ENCODE measurements at regions not wholly inside any gene's neighbourhood (a gene's known extent, or its start where the extent isn't known, plus 50 kb on each side); places are given as distances from the start of the nearest gene placed in this dataset.

GRCh38 chr1:88376421-88376820 lies 307.7 kb upstream of the PKN2 start:
- no peak for DNase-seq (ENCODE audit: low read depth in 2 of 2)
- no peak overlapping the region for H2AFZ ChIP-seq (ENCODE audit: low read length)
- no peak overlapping the region for H3K4me2 ChIP-seq (ENCODE audit: extremely low read depth, insufficient read depth, low read length)
- no peaks in the 10 kb centered on the region for H3K79me2 ChIP-seq (ENCODE audit: control insufficient read depth, insufficient read depth, low read length)
- no peak for TF ChIP-seq EZH2 (IDR thresholded peaks at IDR 0.05; ENCODE audit: low read length, missing control alignments)
- TF ChIP-seq CTCF (conservative IDR thresholded peaks at IDR 0.05 in 1 of 2, IDR thresholded peaks at IDR 0.05 in 1 of 2; ENCODE audit: low read depth in 1 of 2, low read length in 2 of 2), result no peak
- no peaks in the 10 kb centered on the region for H3K9me3 ChIP-seq (ENCODE audit: control insufficient read depth, insufficient read depth, low read depth, low read length)
- no peak overlapping the region for H3K27ac ChIP-seq (ENCODE audit: insufficient read depth, low read length)
- no peaks in the 10 kb centered on the region for H4K20me1 ChIP-seq (ENCODE audit: control insufficient read depth, extremely low read depth, insufficient read depth, low read length)
- H3K4me1 ChIP-seq (ENCODE audit: control insufficient read depth, extremely low read depth, insufficient read depth, low read length), result no peaks in the 10 kb centered on the region
- H3K36me3 ChIP-seq (ENCODE audit: control insufficient read depth, insufficient read depth, low read length), result no peaks in the 10 kb centered on the region
- no peak overlapping the region for H3K9ac ChIP-seq (ENCODE audit: insufficient read depth, low read length)
- H3K4me3 ChIP-seq (replicated peaks in 1 of 4; ENCODE audit: control extremely low read depth in 1 of 4, insufficient read depth in 1 of 4, low read depth in 3 of 4, low read length in 4 of 4), result no peak overlapping the region
- H3K27me3 ChIP-seq (ENCODE audit: control insufficient read depth, insufficient read depth, low read length), result no peaks in the 10 kb centered on the region

- Histone ChIP-seq H2AFZ (ENCODE audit: low read length) (no peak overlapping the region), H3K27ac (ENCODE audit: insufficient read depth, low read length) (no peak overlapping the region), H3K9me3 (ENCODE audit: control insufficient read depth, insufficient read depth, low read depth, low read length) (no peaks in the 10 kb centered on the region), H3K4me1 (ENCODE audit: control insufficient read depth, extremely low read depth, insufficient read depth, low read length) (no peaks in the 10 kb centered on the region), H3K9ac (ENCODE audit: insufficient read depth, low read length) (no peak overlapping the region), H3K79me2 (ENCODE audit: control insufficient read depth, insufficient read depth, low read length) (no peaks in the 10 kb centered on the region), H3K36me3 (ENCODE audit: control insufficient read depth, insufficient read depth, low read length) (no peaks in the 10 kb centered on the region), H3K4me3 (replicated peaks in 1 of 4; ENCODE audit: control extremely low read depth in 1 of 4, insufficient read depth in 1 of 4, low read depth in 3 of 4, low read length in 4 of 4) (no peak overlapping the region), H3K4me2 (ENCODE audit: extremely low read depth, insufficient read depth, low read length) (no peak overlapping the region), H3K27me3 (ENCODE audit: control insufficient read depth, insufficient read depth, low read length) (no peaks in the 10 kb centered on the region), H4K20me1 (ENCODE audit: control insufficient read depth, extremely low read depth, insufficient read depth, low read length) (no peaks in the 10 kb centered on the region)
- TF ChIP-seq CTCF (conservative IDR thresholded peaks at IDR 0.05 in 1 of 2, IDR thresholded peaks at IDR 0.05 in 1 of 2; ENCODE audit: low read depth in 1 of 2, low read length in 2 of 2) (no peak), EZH2 (IDR thresholded peaks at IDR 0.05; ENCODE audit: low read length, missing control alignments) (no peak)
- peak; percentile 26 to 56 for DNase-seq (ENCODE audit: low read depth in 2 of 2)
Measured at GRCh38 chr1:88378560-88378959, 305.5 kb upstream of the PKN2 start.

GRCh38 chr1:88394958-88395357 lies 289.1 kb upstream of the PKN2 start:
- no peaks in the 10 kb centered on the region for H3K79me2 ChIP-seq (ENCODE audit: control insufficient read depth, insufficient read depth, low read length)
- H3K4me2 ChIP-seq (ENCODE audit: extremely low read depth, insufficient read depth, low read length), result no peak overlapping the region
- no peak overlapping the region for H3K9ac ChIP-seq (ENCODE audit: insufficient read depth, low read length)
- no peak for TF ChIP-seq EZH2 (IDR thresholded peaks at IDR 0.05; ENCODE audit: low read length, missing control alignments)
- TF ChIP-seq CTCF (conservative IDR thresholded peaks at IDR 0.05 in 1 of 2, IDR thresholded peaks at IDR 0.05 in 1 of 2; ENCODE audit: low read depth in 1 of 2, low read length in 2 of 2), result no peak
- H3K4me1 ChIP-seq (ENCODE audit: control insufficient read depth, extremely low read depth, insufficient read depth, low read length), result no peaks in the 10 kb centered on the region
- peak in 1 of 2 donors; percentile 11 for DNase-seq (ENCODE audit: low read depth in 2 of 2)
- H3K27ac ChIP-seq (ENCODE audit: insufficient read depth, low read length), result no peak overlapping the region
- H3K36me3 ChIP-seq (ENCODE audit: control insufficient read depth, insufficient read depth, low read length), result no peaks in the 10 kb centered on the region
- H3K4me3 ChIP-seq (replicated peaks in 1 of 4; ENCODE audit: control extremely low read depth in 1 of 4, insufficient read depth in 1 of 4, low read depth in 3 of 4, low read length in 4 of 4), result no peak overlapping the region
- H2AFZ ChIP-seq (ENCODE audit: low read length), result no peak overlapping the region
- no peaks in the 10 kb centered on the region for H3K9me3 ChIP-seq (ENCODE audit: control insufficient read depth, insufficient read depth, low read depth, low read length)
- no peaks in the 10 kb centered on the region for H4K20me1 ChIP-seq (ENCODE audit: control insufficient read depth, extremely low read depth, insufficient read depth, low read length)
- no peaks in the 10 kb centered on the region for H3K27me3 ChIP-seq (ENCODE audit: control insufficient read depth, insufficient read depth, low read length)

Measured in fibroblast of lung (primary cell).